Smooth muscle cell (in vitro differentiated cells): ENCODE measurements at regions not wholly inside any gene's neighbourhood (a gene's known extent, or its start where the extent isn't known, plus 50 kb on each side); places are given as distances from the start of the nearest gene placed in this dataset.

Experiments used
- DNase-seq: peaks from one replicate; lab custom pipeline; 2025; ENCODE audit not compliant: unreplicated experiment; lab: John Stamatoyannopoulos, UW
- H2AFZ ChIP-seq: fragments of 200-600 bp; sonication (generic); 2 replicates; pipeline ENCODE4 v1.6.0; 2016; ENCODE audit warnings: antibody characterized with exemption, low read depth, mild to moderate bottlenecking
- H3F3A ChIP-seq: fragments of 200-600 bp; sonication (generic); 2 replicates; pipeline ENCODE4 v1.6.0; 2017; ENCODE audit warnings: antibody characterized with exemption, low read depth
- H3K27ac ChIP-seq: fragments of 200-600 bp; sonication (generic); 2 replicates; pipeline ENCODE4 v1.5.1; 2016; ENCODE audit warnings: low read depth, mild to moderate bottlenecking
- H3K27me3 ChIP-seq: fragments of 200-600 bp; sonication (generic); 2 replicates; pipeline ENCODE4 v1.6.1; 2016; ENCODE audit warnings: low read depth, mild to moderate bottlenecking
- H3K36me3 ChIP-seq: fragments of 200-600 bp; sonication (generic); 2 replicates; pipeline ENCODE4 v1.5.1; 2016; ENCODE audit warnings: low read depth
- H3K4me1 ChIP-seq: fragments of 200-600 bp; sonication (generic); 2 replicates; pipeline ENCODE4 v1.5.1; 2016; ENCODE audit warnings: low read depth
- H3K4me2 ChIP-seq: fragments of 200-600 bp; sonication (generic); 2 replicates; pipeline ENCODE4 v1.6.0; 2016; ENCODE audit warnings: mild to moderate bottlenecking
- H3K4me3 ChIP-seq: fragments of 200-600 bp; sonication (generic); 2 replicates; pipeline ENCODE4 v1.5.1; 2016; ENCODE audit warnings: mild to moderate bottlenecking
- H3K79me2 ChIP-seq: fragments of 200-600 bp; sonication (generic); 2 replicates; pipeline ENCODE4 v1.6.0; 2016; ENCODE audit warnings: low read depth, mild to moderate bottlenecking
- H3K9ac ChIP-seq: fragments of 200-600 bp; sonication (generic); 2 replicates; pipeline ENCODE4 v1.6.0; 2016; ENCODE audit warnings: low read depth
- H3K9me3 ChIP-seq: fragments of 200-600 bp; sonication (generic); replicated peaks from 2 replicates; pipeline ENCODE4 v1.5.1; 2016; ENCODE audit warnings: low read depth
- H4K20me1 ChIP-seq: fragments of 200-600 bp; sonication (generic); 2 replicates; pipeline ENCODE4 v1.6.0; 2016; ENCODE audit warnings: low read depth
- CTCF ChIP-seq: fragments of 200-600 bp; sonication (generic); IDR thresholded peaks from 2 replicates; pipeline ENCODE4 v1.5.1; 2017; ENCODE audit warnings: borderline replicate concordance, mild to moderate bottlenecking, antibody characterized with exemption; ENCODE audit not compliant: insufficient read depth, poor library complexity, severe bottlenecking
- WGBS: methylation state at CpG from one replicate; pipeline ENCODE4 v1.1.7; 2016; ENCODE audit warnings: low lambda C conversion rate; 5-methylcytosine and 5-hydroxymethylcytosine counted together

- no peaks in the 10 kb centered on the region for H3K4me1 ChIP-seq
- H3F3A ChIP-seq = no peaks in the 10 kb centered on the region
- H3K79me2 ChIP-seq = no peaks in the 10 kb centered on the region
- DNase-seq = no peak
- H3K36me3 ChIP-seq = no peaks in the 10 kb centered on the region
- no peak overlapping the region for H2AFZ ChIP-seq
- no peak overlapping the region for H3K9ac ChIP-seq
- H3K9me3 ChIP-seq = no peaks in the 10 kb centered on the region
- TF ChIP-seq CTCF = no peak
- no peak overlapping the region for H3K27ac ChIP-seq
- H3K27me3 ChIP-seq = no peaks in the 10 kb centered on the region
- H3K4me2 ChIP-seq = no peak overlapping the region
- no peaks in the 10 kb centered on the region for H4K20me1 ChIP-seq
- 81% methylated on average over 3 of the region's 3 CpGs for WGBS
- H3K4me3 ChIP-seq = no peak overlapping the region
Observed at GRCh38 chr13:74681891-74682290, 547.7 kb upstream of the KLF12 start.

GRCh38 chr13:74678308-74678965, 544.2 kb upstream of the KLF12 start:
- TF ChIP-seq CTCF = no peak
- Histone ChIP-seq H3K27ac (no peak overlapping the region), H3K4me3 (no peak overlapping the region), H3K9ac (no peak overlapping the region), H4K20me1 (no peaks in the 10 kb centered on the region), H3K79me2 (no peaks in the 10 kb centered on the region), H3K27me3 (no peaks in the 10 kb centered on the region), H3K4me1 (no peaks in the 10 kb centered on the region), H3F3A (no peaks in the 10 kb centered on the region), H3K4me2 (no peak overlapping the region), H3K9me3 (no peaks in the 10 kb centered on the region), H3K36me3 (no peaks in the 10 kb centered on the region), H2AFZ (no peak overlapping the region)
- no peak for DNase-seq
- WGBS = 48% methylated on average over 1 of the region's 1 CpG

- no peak overlapping the region for H2AFZ ChIP-seq
- no peaks in the 10 kb centered on the region for H3F3A ChIP-seq
- no peak for DNase-seq
- H3K4me1 ChIP-seq = no peaks in the 10 kb centered on the region
- H3K27ac ChIP-seq = no peak overlapping the region
- no peak overlapping the region for H3K4me3 ChIP-seq
- H3K9ac ChIP-seq = no peak overlapping the region
- H3K9me3 ChIP-seq = no peaks in the 10 kb centered on the region
- no peak for TF ChIP-seq CTCF
- no peaks in the 10 kb centered on the region for H3K79me2 ChIP-seq
- 92% methylated on average over 3 of the region's 3 CpGs for WGBS
- no peak overlapping the region for H3K4me2 ChIP-seq
- H4K20me1 ChIP-seq = no peaks in the 10 kb centered on the region
- H3K36me3 ChIP-seq = no peaks in the 10 kb centered on the region
- H3K27me3 ChIP-seq = no peaks in the 10 kb centered on the region
Observed at GRCh38 chr13:74675972-74676371, 541.8 kb upstream of the KLF12 start.

GRCh38 chr13:74675182-74675581, 541.0 kb upstream of the KLF12 start:
- Histone ChIP-seq H2AFZ (no peak overlapping the region), H3K36me3 (no peaks in the 10 kb centered on the region), H4K20me1 (no peaks in the 10 kb centered on the region), H3K4me2 (no peak overlapping the region), H3K79me2 (no peaks in the 10 kb centered on the region), H3K4me3 (no peak overlapping the region), H3K27me3 (no peaks in the 10 kb centered on the region), H3F3A (no peaks in the 10 kb centered on the region), H3K4me1 (no peaks in the 10 kb centered on the region), H3K9ac (no peak overlapping the region), H3K27ac (no peak overlapping the region), H3K9me3 (no peaks in the 10 kb centered on the region)
- TF ChIP-seq CTCF = no peak
- WGBS = 70% methylated on average over 5 of the region's 5 CpGs
- no peak for DNase-seq
